ENCODE measurements at regions not wholly inside any gene's neighbourhood (a gene's known extent, or its start where the extent isn't known, plus 50 kb on each side); places are given as distances from the start of the nearest gene placed in this dataset.

DNA sequence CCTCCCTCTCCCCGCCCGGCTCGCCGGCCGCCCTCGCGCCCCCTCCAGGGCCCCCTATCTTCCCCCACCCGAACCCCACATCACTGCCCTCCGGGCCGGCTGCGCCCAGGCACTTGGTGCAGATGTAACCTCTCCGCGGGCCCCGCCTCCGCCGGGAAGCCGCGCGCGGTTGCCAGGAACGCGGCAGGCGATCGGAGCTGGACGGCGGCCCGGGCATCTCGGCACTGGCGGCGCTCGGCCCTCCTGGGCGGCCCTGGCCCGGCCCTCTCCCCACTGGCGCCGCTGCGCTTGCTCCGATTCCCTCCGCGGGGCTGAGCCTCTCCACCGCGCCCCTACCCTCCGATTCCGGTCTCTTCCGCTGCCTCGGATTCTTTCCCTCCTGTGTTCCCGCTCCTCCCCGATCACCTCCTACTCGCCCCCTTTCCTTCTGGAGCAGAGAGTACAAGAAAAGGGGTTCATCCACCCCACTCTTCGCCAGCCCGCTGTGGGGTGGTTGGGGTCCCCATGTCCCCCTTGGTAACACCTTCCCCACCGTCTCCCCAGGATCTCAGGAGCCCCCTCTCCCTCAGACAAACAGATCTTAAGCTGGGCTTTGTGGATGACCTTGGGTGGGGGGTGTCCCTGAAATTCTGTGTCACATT is 70.6 kb downstream of the C9orf50 start:
- peak; percentile 86 to 88 for DNase-seq
- Histone ChIP-seq H3K4me3 (peak overlapping the region; percentile 56), H3K36me3 (ENCODE audit: insufficient read depth in 1 of 2, low read depth in 1 of 2) (no peaks in the 10 kb centered on the region), H3K4me1 (peaks cover 4% of the 10 kb centered on the region), H3K27ac (peak overlapping the region; percentile 24), H3K9me3 (no peaks in the 10 kb centered on the region), H3K27me3 (ENCODE audit: insufficient read depth in 3 of 3, low read length in 2 of 3) (peaks cover 0 to 9% (median 4%) of the 10 kb centered on the region in 3 donors)
- TF ChIP-seq, protein P1, sequence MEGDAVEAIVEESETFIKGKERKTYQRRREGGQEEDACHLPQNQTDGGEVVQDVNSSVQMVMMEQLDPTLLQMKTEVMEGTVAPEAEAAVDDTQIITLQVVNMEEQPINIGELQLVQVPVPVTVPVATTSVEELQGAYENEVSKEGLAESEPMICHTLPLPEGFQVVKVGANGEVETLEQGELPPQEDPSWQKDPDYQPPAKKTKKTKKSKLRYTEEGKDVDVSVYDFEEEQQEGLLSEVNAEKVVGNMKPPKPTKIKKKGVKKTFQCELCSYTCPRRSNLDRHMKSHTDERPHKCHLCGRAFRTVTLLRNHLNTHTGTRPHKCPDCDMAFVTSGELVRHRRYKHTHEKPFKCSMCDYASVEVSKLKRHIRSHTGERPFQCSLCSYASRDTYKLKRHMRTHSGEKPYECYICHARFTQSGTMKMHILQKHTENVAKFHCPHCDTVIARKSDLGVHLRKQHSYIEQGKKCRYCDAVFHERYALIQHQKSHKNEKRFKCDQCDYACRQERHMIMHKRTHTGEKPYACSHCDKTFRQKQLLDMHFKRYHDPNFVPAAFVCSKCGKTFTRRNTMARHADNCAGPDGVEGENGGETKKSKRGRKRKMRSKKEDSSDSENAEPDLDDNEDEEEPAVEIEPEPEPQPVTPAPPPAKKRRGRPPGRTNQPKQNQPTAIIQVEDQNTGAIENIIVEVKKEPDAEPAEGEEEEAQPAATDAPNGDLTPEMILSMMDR (IDR thresholded peaks at IDR 0.05) = no peak
- peak; percentile 84 to 94 (median 94) for ATAC-seq
- WGBS, 3 donors = 2 to 9% (median 5%) methylated on average over 21 to 49 of the region's 51 CpGs
- intact Hi-C loops (cut with DNase I) = no loop called here

DNA sequence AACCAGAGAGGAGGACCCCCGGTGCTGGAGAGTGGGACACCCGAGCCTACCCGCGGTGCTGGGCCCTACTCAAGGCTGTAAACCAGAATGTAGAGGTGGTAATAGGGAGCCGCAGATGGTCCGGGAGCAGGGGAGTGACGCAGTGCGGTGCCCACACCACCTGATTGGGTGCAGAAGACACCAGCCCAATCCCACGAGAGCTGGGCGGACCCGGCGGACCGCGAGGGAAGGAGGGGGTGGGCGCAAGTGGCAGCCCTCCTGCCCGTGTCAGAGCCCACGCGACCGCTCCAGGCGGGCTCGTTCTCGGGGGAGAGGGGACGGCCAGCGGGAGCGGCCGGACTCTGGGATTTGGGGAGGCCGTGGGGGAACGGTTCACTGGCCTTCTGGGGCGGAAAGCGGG is 71.2 kb downstream of the C9orf50 start:
- TF ChIP-seq, protein P1 (IDR thresholded peaks at IDR 0.05) = no peak
- ATAC-seq (peak; percentile 25 to 63 (median 48)), DNase-seq (peak in 1 of 2 donors; percentile 46)
- Histone ChIP-seq H3K27ac (peak overlapping the region; percentile 24), H3K4me3 (peak overlapping the region; percentile 56), H3K4me1 (peaks cover 4% of the 10 kb centered on the region), H3K9me3 (no peaks in the 10 kb centered on the region), H3K27me3 (ENCODE audit: insufficient read depth in 3 of 3, low read length in 2 of 3) (peaks cover 0 to 9% (median 4%) of the 10 kb centered on the region in 3 donors), H3K36me3 (ENCODE audit: insufficient read depth in 1 of 2, low read depth in 1 of 2) (no peaks in the 10 kb centered on the region)
- intact Hi-C loops (cut with DNase I) = loop anchor here in 1 of 2 donors (5.0 kb wide), 1 partner anchor 52 kb away; no protein-coding TSS in a partner anchor
- 11 to 20% (median 20%) methylated on average over 16 to 30 of the region's 30 CpGs for WGBS, 3 donors

DNA sequence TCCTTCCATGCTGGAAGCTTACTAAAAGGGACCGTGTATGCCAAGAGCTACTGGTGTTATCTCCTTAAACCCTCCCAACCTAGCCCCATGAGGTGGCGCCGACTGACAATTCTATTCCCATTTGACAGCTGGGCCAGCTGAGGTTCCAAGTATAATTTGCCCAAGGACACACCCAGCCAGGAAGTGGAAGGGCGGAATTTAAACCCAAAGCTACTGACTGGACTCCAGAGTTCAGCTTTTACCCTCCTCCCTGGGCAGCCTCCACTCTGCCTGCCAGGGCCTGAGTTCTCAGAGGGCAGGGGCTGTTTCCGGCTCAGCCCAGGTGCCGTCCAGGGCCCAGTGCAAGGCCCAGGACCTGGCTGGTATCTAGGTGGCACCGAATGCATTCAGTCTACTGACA is 71.8 kb downstream of the C9orf50 start:
- peak in 1 of 4 donors; percentile 16 for ATAC-seq
- H3K4me1 ChIP-seq = peaks cover 4% of the 10 kb centered on the region
- H3K4me3 ChIP-seq = peak overlapping the region; percentile 56
- H3K9me3 ChIP-seq = no peaks in the 10 kb centered on the region
- H3K36me3 ChIP-seq (ENCODE audit: insufficient read depth in 1 of 2, low read depth in 1 of 2) = no peaks in the 10 kb centered on the region
- H3K27me3 ChIP-seq (ENCODE audit: insufficient read depth in 3 of 3, low read length in 2 of 3) = peaks cover 0 to 9% (median 4%) of the 10 kb centered on the region in 3 donors
- peak overlapping the region; percentile 24 for H3K27ac ChIP-seq
- DNase-seq = no peak
- TF ChIP-seq, protein P1 (IDR thresholded peaks at IDR 0.05) = no peak
- intact Hi-C loops (cut with DNase I) = loop anchor here in 1 of 2 donors (5.0 kb wide), 1 partner anchor 52 kb away; no protein-coding TSS in a partner anchor
- WGBS, 3 donors = 62 to 70% (median 69%) methylated on average over 7 of the region's 7 CpGs

DNA sequence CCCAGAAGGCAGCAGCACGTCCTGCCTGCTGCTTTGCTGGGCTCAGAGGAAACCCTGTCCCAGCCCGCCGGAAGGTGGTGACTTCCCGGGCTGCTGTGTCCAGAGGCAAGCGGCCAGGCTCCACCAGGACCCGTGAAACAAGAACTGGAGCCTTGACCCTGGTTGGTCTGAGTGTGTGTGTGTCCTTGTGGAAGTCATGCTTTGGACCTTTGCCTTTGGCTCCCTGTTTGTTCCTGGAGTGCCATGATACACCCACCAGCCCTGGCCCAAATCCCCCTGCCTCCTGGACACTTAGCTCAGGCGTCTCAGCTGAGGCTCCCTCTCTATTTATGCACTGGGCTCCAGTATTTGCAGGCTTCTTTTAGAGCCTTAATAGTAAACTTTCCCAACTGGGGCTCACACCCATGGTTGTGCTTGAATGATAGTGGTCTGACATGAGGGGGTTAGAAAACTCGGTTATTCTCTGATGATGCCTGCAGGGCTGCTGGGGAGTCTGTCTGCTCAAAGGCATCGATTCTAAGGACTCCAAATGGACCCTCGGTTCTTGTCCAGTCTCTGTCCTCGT is 72.2 kb downstream of the C9orf50 start:
- peak overlapping the region; percentile 24 for H3K27ac ChIP-seq
- peaks cover 0 to 9% (median 4%) of the 10 kb centered on the region in 3 donors for H3K27me3 ChIP-seq (ENCODE audit: insufficient read depth in 3 of 3, low read length in 2 of 3)
- peak in 1 of 2 donors; percentile 53 for DNase-seq
- H3K4me3 ChIP-seq = no peak overlapping the region
- H3K9me3 ChIP-seq = no peaks in the 10 kb centered on the region
- WGBS, 3 donors = 43 to 54% (median 51%) methylated on average over 11 of the region's 11 CpGs
- H3K4me1 ChIP-seq = peaks cover 4% of the 10 kb centered on the region
- no peaks in the 10 kb centered on the region for H3K36me3 ChIP-seq (ENCODE audit: insufficient read depth in 1 of 2, low read depth in 1 of 2)
- intact Hi-C loops (cut with DNase I) = loop anchor here in 1 of 2 donors (5.0 kb wide), 1 partner anchor 51 kb away; no protein-coding TSS in a partner anchor
- peak in 2 of 4 donors; percentile 18 to 39 for ATAC-seq
- TF ChIP-seq, protein P1 (IDR thresholded peaks at IDR 0.05) = no peak

Data from psoas muscle (tissue), 7 donors.